AML-193 (cell line): ENCODE measurements at regions not wholly inside any gene's neighbourhood (a gene's known extent, or its start where the extent isn't known, plus 50 kb on each side); places are given as distances from the start of the nearest gene placed in this dataset.
"Not testable (repeated sequence)": the region's sequence is repeated elsewhere in the genome, so short reads cannot be mapped to it uniquely, and the experiment has no call there.

Experiments used
- DNase-seq, 2 experiments: peaks; one replicate each; lab custom pipeline; 2025; lab: John Stamatoyannopoulos, UW

- DNase-seq, result not testable (repeated sequence)
Observed at GRCh38 chr6:58090067-58090466, 772.6 kb downstream of the PRIM2 start.

GRCh38 chr6:58097251-58097650, 779.8 kb downstream of the PRIM2 start:
- DNase-seq, result not testable (repeated sequence)

GRCh38 chr6:58113960-58114359, 796.5 kb downstream of the PRIM2 start:
- no peak for DNase-seq

- DNase-seq, result not testable (repeated sequence)
Observed at GRCh38 chr6:58117162-58117561, 799.7 kb downstream of the PRIM2 start.

- not testable (repeated sequence) for DNase-seq
Observed at GRCh38 chr6:58121616-58122015, 804.2 kb downstream of the PRIM2 start.

- not testable (repeated sequence) for DNase-seq
Observed at GRCh38 chr6:58123770-58124169, 806.3 kb downstream of the PRIM2 start.

- not testable (repeated sequence) for DNase-seq
Observed at GRCh38 chr6:58128549-58128948, 811.1 kb downstream of the PRIM2 start.

- DNase-seq, result not testable (repeated sequence)
Observed at GRCh38 chr6:58129098-58129497, 811.7 kb downstream of the PRIM2 start.

- not testable (repeated sequence) for DNase-seq
Observed at GRCh38 chr6:58139746-58140145, 822.3 kb downstream of the PRIM2 start.

- DNase-seq, result not testable (repeated sequence)
Observed at GRCh38 chr6:58171025-58171424, 853.6 kb downstream of the PRIM2 start.

GRCh38 chr6:58181557-58182065, 864.2 kb downstream of the PRIM2 start:
- not testable (repeated sequence) for DNase-seq

GRCh38 chr6:58185300-58185699, 867.9 kb downstream of the PRIM2 start:
- not testable (repeated sequence) for DNase-seq

GRCh38 chr6:58193209-58193608, 875.8 kb downstream of the PRIM2 start:
- DNase-seq, result not testable (repeated sequence)

GRCh38 chr6:58198301-58198700, 880.9 kb downstream of the PRIM2 start:
- no peak for DNase-seq

- DNase-seq, result not testable (repeated sequence)
Observed at GRCh38 chr6:58237124-58237523, 919.7 kb downstream of the PRIM2 start.

GRCh38 chr6:58238421-58238820, 921.0 kb downstream of the PRIM2 start:
- not testable (repeated sequence) for DNase-seq

- not testable (repeated sequence) for DNase-seq
Observed at GRCh38 chr6:58257625-58258024, 940.2 kb downstream of the PRIM2 start.

GRCh38 chr6:58290177-58290576, 972.7 kb downstream of the PRIM2 start:
- DNase-seq, result no peak

- not testable (repeated sequence) for DNase-seq
Observed at GRCh38 chr6:58291319-58291718, 973.9 kb downstream of the PRIM2 start.

GRCh38 chr6:58307901-58308300, 990.5 kb downstream of the PRIM2 start:
- DNase-seq, result not testable (repeated sequence)

- not testable (repeated sequence) for DNase-seq
Observed at GRCh38 chr6:58332108-58332507, 1014.7 kb downstream of the PRIM2 start.

GRCh38 chr6:58342287-58342686, 1024.9 kb downstream of the PRIM2 start:
- DNase-seq, result not testable (repeated sequence)

GRCh38 chr6:58347534-58347933, 1030.1 kb downstream of the PRIM2 start:
- not testable (repeated sequence) for DNase-seq

GRCh38 chr6:58351619-58352018, 1034.2 kb downstream of the PRIM2 start:
- DNase-seq, result not testable (repeated sequence)
